ENCODE measurements at regions not wholly inside any gene's neighbourhood (a gene's known extent, or its start where the extent isn't known, plus 50 kb on each side); places are given as distances from the start of the nearest gene placed in this dataset.

GRCh38 chr7:33701927-33702326, 203.4 kb upstream of the BMPER start:
- Histone ChIP-seq H3K27ac (ENCODE audit: low read length) (no peak overlapping the region), H3K27me3 (ENCODE audit: control insufficient read depth, insufficient read depth, low read length) (no peaks in the 10 kb centered on the region), H3K36me3 (ENCODE audit: control insufficient read depth, insufficient read depth, low read length) (no peaks in the 10 kb centered on the region), H3K4me1 (ENCODE audit: control insufficient read depth, insufficient read depth, low read length) (no peaks in the 10 kb centered on the region), H3K4me3 (ENCODE audit: low read depth in 2 of 2, low read length in 2 of 2) (no peak overlapping the region), H3K9me3 (ENCODE audit: control insufficient read depth, insufficient read depth, low read depth, low read length) (no peaks in the 10 kb centered on the region)
- ChIA-PET CTCF (no interaction called here), POLR2A (no interaction called here)
- BruUV-seq (replicated peaks), result no TSS peak
- no peak for DNase-seq (ENCODE audit: low read depth, low spot score)
- no peak for TF ChIP-seq CTCF (IDR thresholded peaks at IDR 0.05)
- no peak for TF ChIP-seq SIN3A (IDR thresholded peaks at IDR 0.05; ENCODE audit: borderline replicate concordance, insufficient read depth, low read depth, low read length)
- TF ChIP-seq REST (IDR thresholded peaks at IDR 0.05; ENCODE audit: insufficient read depth in 1 of 2, low read depth in 2 of 2, low read length in 1 of 2), result no peak
- no peak for TF ChIP-seq TCF7L2 (IDR thresholded peaks at IDR 0.05; ENCODE audit: low read depth, low read length)
- TF ChIP-seq POLR2AphosphoS5 (IDR thresholded peaks at IDR 0.05; ENCODE audit: low read depth, low read length), result no peak
- in situ Hi-C loops (cut with HindIII; ENCODE audit: low pct_unique_long_range_greater_than_20kb, low sequenced_read_pairs), result no loop called here
- intact Hi-C loops (cut with micrococcal nuclease; ENCODE audit: unreplicated experiment), result no loop called here
- no peak for ATAC-seq

- in situ Hi-C loops (cut with HindIII; ENCODE audit: low pct_unique_long_range_greater_than_20kb, low sequenced_read_pairs), result no loop called here
- no TSS peak for BruUV-seq (replicated peaks)
- no peak for TF ChIP-seq SIN3A (IDR thresholded peaks at IDR 0.05; ENCODE audit: borderline replicate concordance, insufficient read depth, low read depth, low read length)
- TF ChIP-seq TCF7L2 (IDR thresholded peaks at IDR 0.05; ENCODE audit: low read depth, low read length), result no peak
- no peak for TF ChIP-seq REST (IDR thresholded peaks at IDR 0.05; ENCODE audit: insufficient read depth in 1 of 2, low read depth in 2 of 2, low read length in 1 of 2)
- H3K9me3 ChIP-seq (ENCODE audit: control insufficient read depth, insufficient read depth, low read depth, low read length), result no peaks in the 10 kb centered on the region
- no peak overlapping the region for H3K4me3 ChIP-seq (ENCODE audit: low read depth in 2 of 2, low read length in 2 of 2)
- no peak for ATAC-seq
- intact Hi-C loops (cut with micrococcal nuclease; ENCODE audit: unreplicated experiment), result no loop called here
- ChIA-PET POLR2A (no interaction called here), CTCF (no interaction called here)
- H3K4me1 ChIP-seq (ENCODE audit: control insufficient read depth, insufficient read depth, low read length), result no peaks in the 10 kb centered on the region
- no peak overlapping the region for H3K27ac ChIP-seq (ENCODE audit: low read length)
- no peaks in the 10 kb centered on the region for H3K27me3 ChIP-seq (ENCODE audit: control insufficient read depth, insufficient read depth, low read length)
- DNase-seq (ENCODE audit: low read depth, low spot score), result no peak
- H3K36me3 ChIP-seq (ENCODE audit: control insufficient read depth, insufficient read depth, low read length), result no peaks in the 10 kb centered on the region
Observed at GRCh38 chr7:33702514-33703054, 202.8 kb upstream of the BMPER start.
